C1 segment of cervical spinal cord (tissue), 14 donors: ENCODE measurements at regions not wholly inside any gene's neighbourhood (a gene's known extent, or its start where the extent isn't known, plus 50 kb on each side); places are given as distances from the start of the nearest gene placed in this dataset.

Experiments used
- DNase-seq, 14 donors: peaks; one replicate each; lab custom pipeline; 2025; lab: John Stamatoyannopoulos, UW

DNA sequence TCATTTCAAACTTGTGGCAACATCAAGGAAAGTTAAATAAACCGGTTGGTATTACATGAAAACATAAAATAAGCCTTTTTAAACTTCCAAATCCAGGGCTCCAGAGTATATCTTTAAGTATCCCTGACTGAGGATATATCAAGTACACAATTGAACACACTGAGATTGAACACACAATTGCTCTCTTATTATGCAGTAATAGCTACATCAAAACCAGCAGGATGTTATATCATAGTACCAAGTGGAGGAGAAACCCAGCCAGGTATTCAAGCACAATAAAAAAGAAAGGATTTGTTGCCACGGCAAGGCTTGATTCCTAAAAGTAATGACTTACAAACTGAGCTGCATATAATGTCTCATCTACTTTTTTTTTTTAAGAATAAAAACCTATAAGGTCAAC is 605.8 kb downstream of the SPOCK3 start:
- DNase-seq = no peak

DNA sequence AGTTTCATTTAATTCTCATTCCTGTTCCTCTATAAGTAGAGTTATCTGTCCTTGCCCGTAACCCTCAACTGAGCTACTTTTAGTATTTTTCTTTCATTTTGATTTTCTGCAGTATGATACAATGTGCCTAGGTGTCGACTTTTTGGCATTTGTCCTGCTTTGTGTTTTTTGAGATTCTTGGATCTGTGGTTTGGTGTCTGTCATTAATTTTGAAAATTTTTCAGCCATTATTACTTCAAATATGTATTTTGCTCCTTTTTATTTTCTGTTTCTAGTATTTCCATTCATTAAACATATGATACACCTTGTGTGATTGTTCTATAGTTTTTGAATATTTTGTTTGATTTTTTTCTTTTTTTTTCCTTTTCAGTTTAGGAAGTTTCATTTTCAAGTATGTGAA is 598.9 kb downstream of the SPOCK3 start:
- no peak for DNase-seq

DNA sequence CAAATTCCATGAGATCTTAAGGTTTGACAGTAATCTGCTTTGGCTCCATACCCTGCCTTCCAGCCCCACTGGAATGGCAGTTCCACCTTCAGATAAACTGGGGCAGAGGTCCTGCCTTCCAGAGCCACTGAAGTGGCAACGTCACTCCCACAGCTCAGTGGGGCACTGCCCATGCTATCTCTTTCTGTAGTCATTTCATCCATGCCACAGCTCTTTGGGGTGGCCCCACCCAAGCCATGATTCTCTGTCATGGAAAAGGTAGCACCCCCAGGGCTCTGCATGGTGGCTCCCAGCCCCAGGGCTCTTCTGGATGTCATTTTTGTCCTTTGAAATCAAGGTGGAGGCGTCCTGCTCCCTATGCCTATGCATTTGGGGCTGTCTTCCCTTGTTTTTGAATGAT is 596.5 kb downstream of the SPOCK3 start:
- DNase-seq = no peak

DNA sequence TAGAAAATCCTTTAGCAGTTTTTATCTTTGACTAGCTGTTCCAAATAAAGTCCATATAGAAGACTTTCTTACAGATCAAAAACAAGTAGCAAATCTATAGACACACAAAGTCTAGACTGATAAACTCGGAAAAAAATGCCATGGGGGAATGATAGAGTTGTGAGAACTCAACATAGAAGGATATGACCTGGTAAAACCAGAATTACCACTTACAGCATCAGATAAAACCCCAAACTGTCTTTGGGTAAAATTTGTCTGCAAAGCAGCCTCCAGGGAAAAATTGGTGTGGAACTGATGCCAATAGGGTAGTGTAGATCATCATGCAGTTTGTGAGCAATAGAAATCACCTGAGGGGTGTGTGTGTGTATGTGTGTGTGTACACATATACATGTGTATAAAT is 579.1 kb downstream of the SPOCK3 start:
- no peak for DNase-seq

DNA sequence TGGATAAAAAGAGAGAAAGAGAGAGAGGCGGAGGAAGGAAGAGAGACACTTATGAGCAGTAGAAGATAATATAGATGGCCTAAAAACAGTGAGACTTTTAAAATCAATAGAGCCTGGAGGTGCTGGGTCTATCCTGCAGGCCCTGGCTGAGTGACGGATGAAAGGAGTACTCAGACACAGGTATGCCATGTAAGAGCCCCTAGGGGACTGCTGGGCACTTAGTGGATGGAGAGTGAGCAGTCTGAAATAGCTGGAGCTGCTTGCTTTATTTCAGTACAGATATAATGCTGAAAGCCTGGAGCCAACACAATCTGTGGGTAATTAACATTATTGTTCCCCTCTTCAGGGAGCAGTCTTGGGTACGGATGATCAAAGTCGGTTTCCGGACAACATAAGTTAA is 578.6 kb downstream of the SPOCK3 start:
- DNase-seq = no peak

DNA sequence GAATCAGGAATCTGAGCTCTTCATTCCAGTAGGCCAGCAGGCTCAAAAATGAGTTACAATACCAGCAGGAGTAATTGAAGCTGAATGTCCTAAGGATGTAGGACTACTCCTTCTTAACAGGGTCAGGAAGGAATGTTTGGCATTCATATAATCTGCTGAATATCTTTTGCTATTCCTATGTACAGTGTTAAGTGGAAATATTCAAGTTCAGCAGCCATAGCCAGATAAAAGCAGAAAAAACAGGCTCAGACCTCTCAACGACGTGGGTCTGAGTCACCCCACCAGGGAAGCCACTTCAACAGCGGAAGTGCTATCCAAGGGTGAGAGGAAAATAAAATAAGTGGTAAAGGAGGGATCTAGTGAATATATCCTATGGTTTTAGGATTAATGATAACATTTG is 577.0 kb downstream of the SPOCK3 start:
- no peak for DNase-seq

DNA sequence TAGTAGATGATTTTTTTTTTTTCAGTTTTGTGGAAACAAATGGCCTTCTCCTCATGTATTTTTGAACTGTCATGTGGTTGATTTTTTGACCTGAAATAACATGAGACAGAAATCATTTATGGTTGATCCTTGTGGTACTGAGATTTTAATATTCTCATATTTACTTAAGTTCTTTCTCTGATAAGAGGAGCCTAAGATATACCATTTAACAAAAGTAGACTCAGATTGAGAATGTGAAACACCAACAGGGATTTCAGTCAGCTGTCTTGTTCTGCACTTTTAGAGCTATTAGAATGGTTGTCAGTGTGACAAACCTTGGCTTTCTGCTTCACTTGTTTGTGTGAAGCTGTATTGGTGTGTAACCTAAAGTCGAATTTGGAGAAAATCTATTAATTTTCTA is 575.7 kb downstream of the SPOCK3 start:
- no peak for DNase-seq

DNA sequence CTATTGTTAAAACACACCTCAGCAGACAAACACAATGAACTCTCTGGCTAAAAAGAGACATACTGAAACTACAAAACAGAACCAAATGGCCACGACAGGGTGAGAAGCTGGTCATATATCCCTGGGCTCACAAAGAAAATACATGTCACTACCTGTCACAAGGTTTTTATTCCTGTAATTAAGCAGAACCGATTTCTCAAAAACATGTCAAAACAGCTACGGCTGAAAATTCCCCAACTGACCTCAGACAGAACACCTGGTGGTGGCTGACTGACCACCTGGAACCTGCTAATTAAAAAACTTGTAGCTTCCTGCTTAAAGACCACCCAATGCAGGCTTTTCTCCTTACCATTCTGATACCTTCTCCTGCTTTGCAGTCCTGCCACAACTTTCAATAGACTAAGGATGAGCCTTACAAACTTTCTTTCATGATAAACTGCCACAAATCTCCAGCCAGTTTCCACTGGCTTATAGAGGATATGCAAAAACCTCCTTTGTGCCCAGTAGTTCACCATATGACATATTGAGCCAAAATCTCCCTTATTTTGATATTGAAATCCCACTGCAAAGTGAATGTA is 571.9 kb downstream of the SPOCK3 start:
- DNase-seq = no peak

DNA sequence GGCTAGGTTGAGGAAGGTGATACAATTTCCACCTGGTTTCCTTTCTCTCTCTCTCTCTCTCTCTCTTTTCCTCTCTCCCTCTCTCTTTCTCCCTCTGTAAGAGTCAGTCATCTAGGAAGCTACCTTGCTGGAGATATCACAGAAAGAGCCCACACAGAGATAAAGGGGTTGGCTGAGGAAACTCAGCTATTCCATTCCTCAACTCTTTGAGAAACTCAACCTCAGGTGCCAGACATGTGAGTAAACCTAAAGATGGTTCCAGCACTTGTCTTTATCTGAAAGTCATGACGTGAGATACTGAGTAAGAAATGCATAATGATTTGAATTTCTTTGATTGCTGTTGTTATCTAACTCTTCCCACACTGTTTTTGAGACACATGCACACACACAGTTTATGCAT is 564.0 kb downstream of the SPOCK3 start:
- DNase-seq = no peak

DNA sequence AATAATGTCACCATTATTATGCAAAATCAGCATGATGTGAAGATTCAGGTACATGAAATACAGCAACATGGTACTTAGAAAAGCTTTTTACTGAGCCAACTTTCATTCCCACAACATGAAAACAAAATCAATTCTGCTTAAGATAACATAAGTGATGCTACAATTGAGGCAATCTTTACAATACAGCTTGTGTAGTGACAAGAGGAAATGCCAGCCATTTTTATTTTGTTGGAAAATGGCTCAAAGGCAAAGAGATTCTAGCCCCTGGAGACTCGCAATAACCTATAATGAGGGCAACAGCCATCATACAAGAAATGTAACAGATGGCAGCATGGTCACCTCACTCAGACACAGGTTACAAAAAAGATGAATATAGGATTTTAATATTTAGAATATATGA is 560.4 kb downstream of the SPOCK3 start:
- DNase-seq = no peak

DNA sequence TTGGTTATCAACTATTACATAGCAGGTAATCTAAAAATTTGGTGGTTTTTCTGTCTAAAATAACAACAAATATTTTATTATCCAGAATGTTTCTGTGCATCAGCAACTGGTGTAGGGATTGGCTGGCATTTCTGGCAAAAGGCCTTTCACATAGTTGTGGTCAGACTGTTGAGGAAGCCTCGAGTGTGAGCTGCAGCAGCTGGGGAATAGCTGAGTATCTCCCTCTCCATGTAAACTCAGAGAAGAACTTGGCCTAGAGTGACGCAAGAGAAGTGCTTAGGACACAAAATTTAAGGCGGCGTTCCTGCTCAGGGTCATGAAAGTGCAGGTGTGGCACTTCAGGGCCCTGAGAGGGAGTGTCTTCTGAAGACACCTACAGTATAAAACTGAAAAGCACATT is 558.9 kb downstream of the SPOCK3 start:
- DNase-seq = no peak

DNA sequence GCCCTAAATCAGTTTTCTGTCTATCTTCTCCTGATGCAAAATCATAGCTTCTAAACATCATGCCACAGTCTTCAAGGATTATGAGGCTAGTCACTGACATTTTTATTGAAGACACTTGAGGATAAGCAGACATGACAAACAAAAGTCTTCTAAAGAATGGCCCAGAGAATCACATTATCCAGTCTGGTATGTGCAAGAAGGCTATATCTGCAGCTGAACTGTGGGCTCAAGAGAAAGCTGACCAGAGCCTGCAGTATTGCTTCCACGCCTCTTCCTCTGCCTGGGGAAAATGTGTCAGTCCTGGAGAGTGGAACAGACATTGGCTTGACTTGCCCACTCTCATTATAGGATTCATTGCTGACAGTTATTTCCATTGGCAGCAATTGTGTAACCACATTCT is 553.5 kb downstream of the SPOCK3 start:
- DNase-seq = no peak

DNA sequence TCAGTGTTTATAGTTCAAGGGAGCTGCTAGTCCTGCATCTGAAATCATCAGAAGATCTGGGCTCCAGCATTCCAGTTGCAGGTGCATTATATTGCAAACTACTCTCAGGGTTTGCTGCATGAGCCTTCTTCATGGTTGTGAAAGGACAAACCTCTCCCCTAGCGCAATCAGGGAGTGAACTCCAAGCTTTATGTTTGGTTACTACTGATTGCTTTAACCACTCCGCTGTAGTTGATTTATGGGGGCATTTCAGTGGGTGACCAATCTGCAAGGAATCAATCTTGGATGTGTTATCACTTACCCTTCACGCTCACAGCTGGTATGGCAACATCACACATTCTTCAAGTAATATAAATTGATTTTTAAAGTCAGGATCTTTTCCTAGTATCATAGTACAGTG is 552.1 kb downstream of the SPOCK3 start:
- DNase-seq = no peak
